SK-MEL-5 (cell line): ENCODE measurements at regions not wholly inside any gene's neighbourhood (a gene's known extent, or its start where the extent isn't known, plus 50 kb on each side); places are given as distances from the start of the nearest gene placed in this dataset.

Experiments
- DNase-seq: peaks from one replicate; pipeline ENCODE4 v3.0.0-alpha.2; 2016; ENCODE audit warnings: low read depth, low spot score
- in situ Hi-C: cut with HindIII; loops from 2 replicates; pipeline ENCODE4 v1.10.0; 2016; ENCODE audit warnings: low sequenced_read_pairs, high pct_unique_total_duplicates, low pct_unique_long_range_greater_than_20kb

GRCh38 chr18:41207706-41208105, 747.3 kb upstream of the PIK3C3 start:
- DNase-seq, result no peak
- in situ Hi-C loops, result no loop called here

GRCh38 chr18:41206341-41206830, 748.6 kb upstream of the PIK3C3 start:
- DNase-seq, result no peak
- in situ Hi-C loops, result no loop called here

DNA sequence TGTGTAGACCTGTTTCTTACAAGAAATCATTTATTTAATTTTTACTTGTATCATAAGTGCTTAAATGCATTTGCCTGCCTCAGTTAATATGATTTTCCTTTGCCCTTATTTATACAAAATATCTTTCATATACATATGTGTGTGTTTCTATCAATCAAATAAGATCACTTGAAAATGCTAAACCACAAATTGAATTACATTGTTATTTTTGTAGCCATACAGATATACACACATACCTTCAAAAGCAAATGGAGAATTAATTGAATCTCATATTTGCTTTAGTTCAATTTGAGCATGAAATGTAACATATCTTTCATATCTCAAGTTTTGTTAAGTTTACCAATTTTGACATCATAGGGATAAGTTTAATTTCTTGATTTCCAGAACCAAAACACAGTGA, 755.8 kb upstream of the PIK3C3 start:
- in situ Hi-C loops, result no loop called here
- DNase-seq, result no peak

DNA sequence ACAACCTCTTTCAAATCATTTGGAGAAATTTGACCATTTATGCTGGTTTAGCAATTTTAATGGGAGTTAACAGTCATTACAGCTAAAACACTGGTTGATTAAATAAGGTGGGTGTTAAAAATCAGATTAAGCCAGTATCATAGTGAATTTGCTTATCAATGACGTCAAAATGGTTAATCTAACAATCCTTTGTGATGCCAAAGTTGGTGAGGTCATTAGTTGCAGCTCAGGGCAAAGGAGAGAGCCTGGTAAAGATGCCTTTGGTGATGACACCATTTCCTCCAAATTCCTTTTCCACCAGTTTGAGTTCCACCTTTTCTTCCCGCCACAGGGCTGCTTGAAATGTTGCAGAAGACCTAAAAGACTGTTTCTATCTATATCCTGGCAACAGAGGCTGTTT, 757.1 kb upstream of the PIK3C3 start:
- in situ Hi-C loops, result no loop called here
- no peak for DNase-seq

DNA sequence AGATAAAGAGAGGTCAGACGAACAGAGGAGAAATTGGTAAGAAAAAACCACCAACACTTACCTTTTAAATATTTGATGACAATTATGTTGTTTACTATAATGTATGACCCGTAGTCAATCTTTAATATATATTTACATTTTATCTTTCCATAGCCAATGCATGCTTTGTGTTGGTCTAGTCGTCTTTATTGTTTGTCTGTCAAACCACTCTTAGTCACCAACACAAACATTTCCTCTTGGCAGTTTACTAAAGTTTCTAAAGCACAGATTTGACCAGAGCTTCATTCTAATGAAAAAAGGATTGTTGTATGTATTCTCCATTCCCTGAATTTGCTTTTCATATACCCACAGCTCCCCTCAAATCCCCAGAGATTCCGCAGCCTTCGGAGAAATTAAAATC, 784.7 kb upstream of the PIK3C3 start:
- in situ Hi-C loops, result no loop called here
- DNase-seq, result no peak

- no peak for DNase-seq
- in situ Hi-C loops, result no loop called here
These were observed 789.4 kb upstream of the PIK3C3 start for GRCh38 chr18:41165625-41166024.

- DNase-seq, result no peak
- in situ Hi-C loops, result no loop called here
These were observed 792.3 kb upstream of the PIK3C3 start for GRCh38 chr18:41162781-41163180.

DNA sequence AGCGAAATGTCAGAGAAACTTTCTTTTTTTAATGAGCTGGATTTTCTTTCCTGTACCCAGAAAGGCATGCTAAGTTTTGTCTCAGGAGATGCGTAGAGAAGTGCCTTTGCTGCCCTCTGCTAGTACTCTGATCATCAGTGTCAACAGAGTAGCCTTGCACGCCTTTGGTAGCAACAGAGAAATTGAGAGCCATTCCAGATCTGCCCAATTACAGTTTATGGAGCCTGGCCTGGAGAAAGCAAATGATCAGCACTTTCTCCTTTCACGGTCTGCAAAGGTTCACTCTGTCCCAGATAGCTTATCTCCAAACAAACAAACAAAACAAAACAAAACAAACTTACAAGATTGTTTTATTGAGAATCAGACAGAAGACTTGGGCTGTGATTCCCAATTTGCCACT, 792.8 kb upstream of the PIK3C3 start:
- in situ Hi-C loops, result no loop called here
- no peak for DNase-seq

DNA sequence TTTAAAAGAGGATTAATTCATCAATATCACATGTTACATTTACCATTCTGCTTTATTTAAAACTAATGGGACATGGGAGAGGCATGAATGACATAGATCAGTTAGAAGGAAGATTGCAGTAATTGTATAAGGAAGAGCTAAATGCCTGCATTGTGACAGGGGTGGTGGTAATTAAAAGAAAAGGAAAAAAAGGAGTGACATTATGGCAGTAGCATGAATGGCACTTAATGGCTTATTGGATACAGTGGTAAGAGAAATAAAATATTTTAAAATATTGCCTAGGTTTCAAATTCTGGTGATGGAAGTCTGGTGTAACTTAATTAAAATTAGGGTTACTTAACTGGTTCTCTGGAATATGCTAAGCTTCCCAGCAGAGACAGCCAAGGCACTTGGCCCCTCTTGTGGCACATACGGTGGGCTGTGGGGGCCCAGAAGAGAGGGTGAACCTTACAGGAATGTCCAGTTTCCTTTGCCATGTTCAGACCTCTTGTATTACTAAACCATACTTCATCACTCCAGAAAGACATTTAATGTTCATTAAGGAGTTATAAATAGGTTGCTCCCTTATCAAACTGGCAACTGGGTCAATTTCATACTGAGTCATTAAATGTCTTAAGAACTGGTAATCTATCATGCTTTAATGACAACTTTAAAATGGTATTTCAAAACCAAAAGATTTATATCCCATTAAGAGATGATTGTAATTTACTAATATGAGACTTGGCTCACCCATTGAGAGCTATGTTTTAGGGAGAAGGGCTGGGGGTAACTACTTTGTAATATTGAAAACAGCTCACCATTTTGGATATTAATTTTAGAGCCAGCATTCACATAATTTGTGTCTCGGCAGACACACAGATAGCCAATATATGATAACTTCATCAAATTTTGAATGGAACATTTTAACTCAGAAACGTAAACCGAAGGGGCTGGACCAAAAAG, 798.9 kb upstream of the PIK3C3 start:
- in situ Hi-C loops, result no loop called here
- no peak for DNase-seq

DNA sequence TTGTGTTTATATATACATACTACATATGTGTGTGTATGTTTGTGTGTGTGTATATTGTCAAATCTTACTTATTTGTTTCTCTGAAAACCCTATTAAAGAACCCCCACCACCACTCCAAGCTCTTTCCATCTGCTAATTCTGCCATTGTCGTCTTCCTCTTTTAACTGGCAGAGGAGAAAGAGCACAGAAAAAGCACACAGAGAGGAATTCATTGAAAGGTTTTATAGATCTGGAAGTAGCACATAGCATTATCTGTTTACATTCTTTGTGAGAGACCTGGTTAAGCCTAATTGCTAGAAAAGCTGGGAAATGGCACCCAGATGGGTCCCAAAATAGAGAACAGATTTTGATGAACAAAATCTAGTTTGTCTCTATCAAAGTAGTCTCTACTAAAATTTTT, 800.0 kb upstream of the PIK3C3 start:
- no peak for DNase-seq
- in situ Hi-C loops, result no loop called here

DNA sequence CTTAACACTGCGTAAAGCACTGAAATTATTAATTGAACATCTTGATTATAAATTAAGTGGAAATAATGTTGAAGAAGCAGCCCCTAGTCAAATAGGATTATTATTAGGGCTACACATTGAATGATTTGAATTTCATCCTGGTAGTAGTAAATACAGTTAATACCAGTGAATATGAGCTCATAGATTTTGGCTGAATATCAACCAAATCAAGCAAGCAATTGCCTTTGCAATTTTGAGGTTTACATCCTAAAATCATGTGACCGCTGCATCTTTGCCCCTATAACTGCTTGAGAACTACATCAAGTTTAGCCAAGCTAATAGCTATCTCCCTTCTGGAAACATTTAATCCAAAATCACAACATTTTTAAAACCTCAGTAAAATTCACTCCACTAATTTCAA, 801.2 kb upstream of the PIK3C3 start:
- no peak for DNase-seq
- in situ Hi-C loops, result no loop called here

- DNase-seq, result no peak
- in situ Hi-C loops, result no loop called here
These were observed 804.7 kb upstream of the PIK3C3 start for GRCh38 chr18:41150316-41150715.

- in situ Hi-C loops, result no loop called here
- no peak for DNase-seq
These were observed 808.7 kb upstream of the PIK3C3 start for GRCh38 chr18:41146301-41146700.

- in situ Hi-C loops, result no loop called here
- no peak for DNase-seq
These were observed 809.5 kb upstream of the PIK3C3 start for GRCh38 chr18:41145516-41145915.

DNA sequence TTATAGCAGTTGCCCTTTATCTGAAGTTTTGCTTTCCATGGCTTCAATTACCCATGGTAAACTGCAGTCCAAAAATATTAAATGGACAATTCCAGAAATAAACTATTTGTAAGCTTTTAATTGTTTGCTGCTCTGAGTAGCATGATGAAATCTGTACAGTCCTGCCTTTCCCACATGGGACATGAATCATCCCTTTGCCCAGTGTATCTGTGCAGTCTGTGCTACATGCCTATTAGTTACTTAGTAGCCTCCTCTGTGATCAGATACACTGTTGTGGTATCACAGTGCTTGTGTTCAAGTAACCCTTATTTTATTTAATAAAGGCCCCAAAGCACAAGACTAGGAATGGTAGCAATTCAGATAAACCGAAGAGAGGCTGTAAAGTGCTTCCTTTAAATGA, 810.6 kb upstream of the PIK3C3 start:
- DNase-seq, result peak; percentile 16
- in situ Hi-C loops, result no loop called here

DNA sequence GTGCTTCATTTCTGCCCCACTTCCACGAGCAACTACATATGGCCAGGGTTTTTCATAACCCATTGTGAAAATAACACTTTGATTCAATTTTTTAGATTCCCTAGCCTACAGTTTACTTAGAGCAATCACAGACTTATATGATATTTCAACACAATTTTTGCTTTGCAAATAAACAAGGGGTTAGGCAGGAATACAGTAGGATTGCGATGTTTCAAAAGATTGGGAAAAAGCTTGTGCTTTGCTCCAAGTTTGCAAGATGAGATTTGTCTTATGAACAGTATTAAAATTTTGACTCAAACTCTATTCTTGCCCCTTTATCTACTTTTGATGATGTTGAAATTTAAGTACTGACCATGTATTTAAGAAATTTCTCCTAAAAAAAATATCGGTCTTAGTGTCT, 814.5 kb upstream of the PIK3C3 start:
- in situ Hi-C loops, result no loop called here
- DNase-seq, result no peak

DNA sequence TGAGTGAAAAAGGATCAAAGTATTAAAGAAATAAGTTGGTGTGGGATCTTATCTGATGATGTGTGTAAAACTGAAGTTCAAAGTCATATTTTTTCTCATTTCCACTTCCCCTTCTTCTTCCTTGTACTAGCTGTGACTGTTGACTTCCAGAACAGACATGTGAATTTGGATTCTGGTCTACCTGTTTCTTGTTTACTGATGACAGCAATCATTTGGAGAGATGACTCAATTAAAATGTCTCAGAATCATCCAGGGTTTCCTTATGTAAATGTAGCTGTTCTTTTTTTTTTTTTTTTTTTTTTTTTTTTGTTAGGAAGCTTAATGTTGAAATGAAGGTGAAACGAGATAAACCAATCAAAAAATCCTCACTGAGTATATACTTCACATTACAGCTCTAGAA, 819.9 kb upstream of the PIK3C3 start:
- DNase-seq, result no peak
- in situ Hi-C loops, result no loop called here

DNA sequence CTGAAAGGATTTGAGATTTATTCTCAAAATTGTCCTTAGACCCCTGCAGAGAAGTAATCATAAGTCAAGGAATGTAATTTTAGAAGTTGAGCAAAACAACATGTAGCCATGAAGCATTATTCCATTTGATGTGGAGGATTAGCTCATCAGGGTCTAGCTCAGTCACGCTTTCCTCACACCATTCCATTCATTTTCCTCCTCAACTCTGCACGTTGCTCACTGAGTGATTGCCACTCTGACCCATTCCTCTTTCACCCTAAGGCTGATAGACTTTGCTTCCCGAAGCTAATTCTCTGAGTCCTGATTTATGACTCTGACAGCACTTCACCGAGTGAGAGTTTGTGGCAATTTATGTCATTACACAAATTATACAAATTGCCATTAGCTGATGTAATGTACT, 820.6 kb upstream of the PIK3C3 start:
- DNase-seq, result no peak
- in situ Hi-C loops, result no loop called here

- in situ Hi-C loops, result no loop called here
- DNase-seq, result no peak
These were observed 824.0 kb upstream of the PIK3C3 start for GRCh38 chr18:41131050-41131449.
